Fibroblast of skin of left quadriceps (primary cell): ENCODE measurements at regions not wholly inside any gene's neighbourhood (a gene's known extent, or its start where the extent isn't known, plus 50 kb on each side); places are given as distances from the start of the nearest gene placed in this dataset.
"Not testable (repeated sequence)": the region's sequence is repeated elsewhere in the genome, so short reads cannot be mapped to it uniquely, and the experiment has no call there.

Experiments
- DNase-seq, 2 experiments: peaks; one replicate each; pipeline ENCODE4 v3.0.0-alpha.2; 2013; ENCODE audit warnings: low read depth in 2 of 2

- DNase-seq = no peak
Measured at GRCh38 chr5:160479220-160479619, 57.6 kb downstream of the PTTG1 start.

- DNase-seq = peak; percentile 40 to 46
Measured at GRCh38 chr5:160479926-160480325, 58.3 kb downstream of the PTTG1 start.

DNA sequence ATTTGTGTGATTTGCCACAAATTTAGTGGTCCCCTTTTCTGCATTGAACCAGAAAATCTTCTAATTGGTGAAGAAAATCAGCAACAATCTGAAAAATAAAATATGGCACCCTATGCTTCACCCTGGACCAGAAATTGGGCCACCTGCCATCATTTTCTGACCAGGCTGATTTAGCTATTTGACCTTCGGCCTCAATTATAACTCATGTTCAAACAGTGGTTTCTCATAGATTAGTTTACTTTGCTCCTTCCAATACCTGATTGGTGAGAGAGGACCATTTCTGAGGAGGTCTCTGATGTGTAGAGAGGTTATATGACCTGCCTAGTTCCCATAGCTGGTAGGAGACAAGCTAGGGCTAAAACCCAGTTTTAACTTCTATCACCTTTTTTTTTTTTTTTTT lies 59.0 kb downstream of the PTTG1 start:
- no peak for DNase-seq

- no peak for DNase-seq
Measured at GRCh38 chr5:160484678-160485077, 63.0 kb downstream of the PTTG1 start.

DNA sequence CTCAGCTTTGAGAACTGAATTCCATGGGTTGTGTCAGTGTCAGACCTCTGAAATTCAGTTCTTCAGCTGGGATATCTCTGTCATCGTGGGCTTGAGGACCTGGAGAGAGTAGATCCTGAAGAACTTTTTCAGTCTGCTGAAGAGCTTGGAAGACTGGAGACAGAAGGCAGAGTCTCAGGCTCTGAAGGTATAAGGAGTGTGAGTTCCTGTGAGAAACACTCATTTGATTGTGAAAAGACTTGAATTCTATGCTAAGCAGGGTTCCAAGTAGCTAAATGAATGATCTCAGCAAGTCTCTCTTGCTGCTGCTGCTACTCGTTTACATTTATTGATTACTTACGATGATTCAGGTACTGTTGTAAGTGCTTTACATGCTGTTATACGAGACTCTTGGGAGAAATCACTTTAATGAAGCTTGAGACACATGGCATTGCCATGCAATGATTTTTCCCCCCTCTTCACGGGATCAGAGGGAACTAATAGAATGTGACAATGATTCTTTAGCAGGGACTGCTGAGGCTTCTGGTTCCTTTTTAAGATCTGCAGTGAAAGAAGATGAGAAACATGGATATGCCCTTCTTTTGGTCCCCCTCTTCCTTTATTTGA lies 63.8 kb downstream of the PTTG1 start:
- DNase-seq = no peak

DNA sequence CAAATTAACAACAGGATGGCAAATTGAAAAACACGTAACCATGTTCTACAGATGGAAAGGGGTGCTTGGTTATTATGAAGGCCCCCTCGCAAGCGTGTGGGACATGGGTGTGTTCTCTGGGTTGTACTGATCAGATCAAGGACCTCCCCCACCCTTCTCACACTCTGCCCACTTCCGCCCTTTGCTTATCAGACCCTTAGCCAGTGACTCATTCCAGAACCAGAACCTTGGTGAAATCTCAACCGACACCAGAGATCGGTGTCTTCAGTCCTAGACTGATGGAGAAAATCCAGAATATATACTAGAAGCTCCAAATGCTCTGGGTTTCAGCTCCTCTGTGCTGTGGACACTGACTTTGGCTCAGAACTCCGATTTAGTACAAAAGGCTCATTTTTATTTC lies 64.9 kb downstream of the PTTG1 start:
- no peak for DNase-seq

GRCh38 chr5:160488394-160489325 lies 67.0 kb downstream of the PTTG1 start:
- no peak for DNase-seq

GRCh38 chr5:160491438-160491837 lies 69.8 kb downstream of the PTTG1 start:
- no peak for DNase-seq

DNA sequence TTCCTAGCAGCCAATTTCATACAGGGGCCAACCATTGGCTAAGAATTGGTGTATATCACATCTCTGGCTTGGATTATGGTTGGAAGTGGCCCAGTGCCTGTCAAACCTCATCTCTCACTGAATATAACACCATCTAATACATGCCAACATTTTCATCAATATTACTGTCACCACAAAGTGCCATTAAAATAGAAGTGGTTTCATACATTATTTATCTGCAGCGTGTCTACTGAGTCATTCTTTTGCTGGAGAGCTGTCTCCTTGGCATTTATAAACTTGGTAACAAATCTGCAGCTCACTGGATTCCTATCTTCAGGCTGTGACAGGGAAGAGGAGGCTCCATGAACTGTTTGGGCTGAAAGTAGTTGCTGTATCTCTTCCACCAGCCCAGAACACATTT lies 70.9 kb downstream of the PTTG1 start:
- DNase-seq = peak in 1 of 2 experiments; percentile 11

- no peak for DNase-seq
Measured at GRCh38 chr5:160493806-160494338, 72.2 kb downstream of the PTTG1 start.

- no peak for DNase-seq
Measured at GRCh38 chr5:160494451-160494850, 72.8 kb downstream of the PTTG1 start.

DNA sequence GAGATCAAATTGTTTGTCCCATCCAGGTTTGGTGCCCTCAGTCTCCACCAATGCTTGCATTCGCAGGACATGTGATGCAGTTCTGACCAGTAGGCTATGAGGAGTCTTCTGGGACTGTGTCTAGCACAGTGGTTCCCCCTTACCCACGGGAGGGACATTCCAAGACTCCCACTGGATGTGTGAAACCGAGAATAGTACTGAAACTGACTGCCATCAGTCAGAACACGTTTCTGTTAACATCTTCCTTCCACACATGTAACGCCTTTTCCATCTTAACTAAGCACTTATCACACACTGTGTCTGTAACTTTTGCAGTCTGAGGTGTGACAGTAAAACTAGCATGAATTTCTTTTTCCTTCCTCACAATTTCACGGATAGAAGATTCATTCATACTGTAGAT lies 74.7 kb downstream of the PTTG1 start:
- no peak for DNase-seq

- peak in 1 of 2 experiments; percentile 11 for DNase-seq
Measured at GRCh38 chr5:160496784-160497183, 75.1 kb downstream of the PTTG1 start.

DNA sequence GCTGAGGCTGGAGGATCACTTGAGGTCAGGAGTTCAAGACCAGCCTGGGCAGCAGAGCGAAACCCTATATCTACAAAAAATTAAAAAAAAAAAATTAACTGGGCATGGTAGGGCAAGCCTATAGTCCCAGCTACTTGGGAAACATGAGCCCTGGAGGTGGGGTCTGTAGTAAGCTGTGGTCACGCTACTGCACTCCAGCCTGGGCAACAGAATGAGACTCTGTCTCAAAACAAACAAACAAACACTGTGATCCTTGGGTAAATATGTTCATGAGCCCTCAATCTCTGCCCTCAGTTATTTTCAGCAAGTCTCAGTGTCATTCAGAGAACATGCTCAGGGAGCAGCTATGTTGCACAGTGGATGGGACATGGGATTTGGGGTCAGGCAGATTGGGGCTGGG lies 76.2 kb downstream of the PTTG1 start:
- DNase-seq = no peak

DNA sequence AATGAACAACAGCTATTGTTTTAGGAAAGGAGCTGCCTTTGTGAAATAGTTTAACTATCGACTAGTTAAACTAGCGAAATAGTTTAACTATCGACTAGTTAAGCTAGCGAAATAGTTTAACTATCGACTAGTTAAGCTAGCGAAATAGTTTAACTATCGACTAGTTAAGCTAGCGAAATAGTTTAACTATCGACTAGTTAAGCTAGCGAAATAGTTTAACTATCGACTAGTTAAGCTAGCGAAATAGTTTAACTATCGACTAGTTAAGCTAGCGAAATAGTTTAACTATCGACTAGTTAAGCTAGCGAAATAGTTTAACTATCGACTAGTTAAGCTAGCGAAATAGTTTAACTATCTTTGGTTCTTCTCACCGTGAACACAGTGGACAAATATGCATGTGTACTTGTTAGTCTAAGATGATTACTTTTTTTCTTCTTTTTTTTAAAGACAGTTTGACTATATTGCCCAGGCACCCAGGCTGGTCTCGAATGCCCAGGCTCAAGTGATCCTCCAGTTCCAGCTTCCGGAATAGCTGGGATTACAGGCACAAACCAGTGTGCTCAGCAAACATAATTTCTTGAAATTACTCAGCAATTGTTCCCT lies 76.9 kb downstream of the PTTG1 start:
- DNase-seq = not testable (repeated sequence)

DNA sequence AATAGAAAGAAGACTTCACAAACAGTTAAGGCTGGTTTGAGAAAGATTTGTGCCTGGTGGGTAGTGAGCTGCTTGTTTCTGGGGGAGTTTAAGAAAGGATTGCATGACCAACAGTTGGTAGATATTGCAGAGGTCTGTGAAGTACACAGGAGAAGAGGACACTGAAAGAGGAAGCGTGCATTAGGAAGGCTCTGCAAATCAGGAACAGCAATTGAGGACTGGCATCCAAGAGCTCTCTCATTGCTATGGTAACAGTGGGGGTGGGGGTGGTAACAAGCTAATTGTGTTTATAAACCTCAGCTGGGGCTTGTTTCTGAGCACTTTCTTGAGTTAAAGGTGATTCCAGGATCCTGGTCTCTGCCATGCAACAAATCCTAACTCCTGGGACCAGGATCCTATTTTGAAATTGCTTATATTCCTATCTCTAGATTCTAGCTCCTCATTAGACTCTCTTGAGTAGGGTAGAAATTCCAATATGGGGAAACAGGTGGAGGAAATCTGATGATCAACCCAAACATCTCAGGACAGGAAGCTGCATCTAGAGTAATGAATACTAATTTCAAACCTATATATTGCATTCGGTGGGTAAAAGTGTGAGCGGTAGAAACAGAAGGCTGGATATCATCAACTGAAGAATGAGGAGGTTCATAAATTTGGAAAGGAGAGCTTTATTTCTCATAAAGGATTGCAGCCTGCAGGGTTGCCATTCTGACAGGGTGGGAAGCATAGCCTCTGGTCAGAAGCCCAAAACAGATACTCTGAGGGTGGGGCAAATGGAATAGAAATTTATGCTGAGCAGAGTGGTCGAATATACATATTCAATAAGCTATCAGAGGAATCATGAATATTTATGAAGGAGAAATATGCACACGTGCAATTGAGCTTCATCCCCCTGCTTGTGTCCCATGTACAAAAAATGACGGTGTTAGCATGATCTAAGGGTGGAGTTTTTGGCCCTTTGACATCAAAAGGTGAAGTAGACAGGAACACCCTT lies 79.4 kb downstream of the PTTG1 start:
- no peak for DNase-seq

- DNase-seq = no peak
Measured at GRCh38 chr5:160504906-160505305, 83.3 kb downstream of the PTTG1 start.

DNA sequence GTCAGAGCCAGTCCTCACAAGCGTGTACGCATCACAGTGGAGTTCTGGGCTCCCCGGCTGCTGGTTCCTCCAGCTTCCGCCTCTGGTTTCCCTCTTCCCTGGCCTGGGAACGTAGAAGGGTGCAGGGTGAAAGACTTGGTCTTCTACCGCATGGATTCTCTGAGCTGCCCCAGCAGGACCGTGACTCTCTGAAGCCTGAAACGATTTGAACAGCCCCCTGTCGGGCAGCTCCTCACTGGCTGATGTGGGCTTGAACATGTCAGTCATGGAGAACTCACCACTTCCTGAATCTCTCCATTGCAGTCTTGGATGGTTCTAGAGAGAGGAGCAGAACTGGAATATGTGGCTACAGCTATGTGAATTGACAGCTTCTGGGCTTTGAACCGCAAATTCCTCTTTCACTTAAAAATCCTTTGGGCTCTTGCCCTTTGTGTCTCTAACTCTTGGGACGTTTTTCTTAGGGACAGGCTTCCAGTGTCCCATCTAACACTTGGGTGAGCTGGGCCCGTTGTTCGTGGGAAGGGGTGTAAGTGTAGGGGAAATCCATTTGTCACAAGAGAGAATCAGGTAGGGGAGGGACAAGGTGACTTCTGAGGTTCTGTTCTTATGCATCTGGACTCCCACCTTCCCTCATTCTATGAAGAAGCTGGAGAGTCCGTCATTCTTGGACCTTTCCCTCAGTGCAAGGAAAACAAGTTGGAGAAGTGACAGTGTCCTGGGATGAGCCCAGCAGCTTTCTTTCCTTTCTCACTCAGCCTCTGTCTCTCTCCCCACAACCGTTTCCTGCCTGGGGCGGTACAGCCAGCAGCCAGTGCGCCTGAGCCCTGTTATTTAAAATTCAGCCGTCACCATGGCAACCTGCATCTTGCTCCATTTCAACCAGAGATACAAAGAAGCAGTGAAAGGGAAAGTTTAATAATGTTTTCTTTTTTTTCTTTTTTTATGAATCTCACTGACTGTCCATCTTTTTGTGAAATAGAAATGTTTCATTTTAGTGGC lies 84.7 kb downstream of the PTTG1 start:
- peak in 1 of 2 experiments; percentile 17 for DNase-seq

DNA sequence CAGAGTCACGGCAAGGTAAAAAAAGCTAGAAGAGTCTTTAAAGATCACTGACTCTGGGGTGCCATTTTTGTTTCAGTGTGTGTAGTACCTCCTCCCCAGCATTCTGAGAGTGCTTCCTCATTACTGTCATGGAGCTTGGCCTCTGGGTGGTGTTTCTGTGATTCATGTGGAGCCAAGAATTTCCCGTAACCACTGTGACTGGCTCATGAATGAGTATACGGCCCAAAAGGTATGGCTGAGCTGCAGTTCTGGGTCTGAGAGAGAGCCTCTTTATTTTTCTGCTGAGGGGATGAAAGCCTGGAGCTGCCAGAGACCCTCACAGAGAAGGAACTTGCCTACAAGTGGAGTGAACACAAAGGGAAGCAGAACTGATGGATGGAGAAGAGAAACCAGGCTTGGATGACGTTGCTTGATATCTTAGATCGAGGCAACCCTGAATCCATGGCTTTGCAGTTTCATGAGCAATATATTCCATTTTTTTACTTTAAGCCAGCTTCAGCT lies 85.6 kb downstream of the PTTG1 start:
- DNase-seq = peak; percentile 20 to 32
